Body of pancreas (tissue), 4 donors: ENCODE measurements at regions not wholly inside any gene's neighbourhood (a gene's known extent, or its start where the extent isn't known, plus 50 kb on each side); places are given as distances from the start of the nearest gene placed in this dataset.

Experiments used
- POLR2A ChIP-seq, 3 donors: fragments of 450-650 bp; IDR thresholded peaks; one replicate each; pipeline ENCODE4 v1.6.1; 2016; ENCODE audit warnings: antibody characterized with exemption in 3 of 3, mild to moderate bottlenecking in 2 of 3
- TF ChIP-seq, protein P1 (sequence below), 7 experiments: fragments of 450-650 bp in 4 of 7; fragments of 200-600 bp in 3 of 7; sonication (generic) in 3 of 7; IDR thresholded peaks; one replicate each; pipeline ENCODE4 v1.5.1; 2016 to 2019; ENCODE audit warnings: antibody characterized with exemption in 7 of 7

DNA sequence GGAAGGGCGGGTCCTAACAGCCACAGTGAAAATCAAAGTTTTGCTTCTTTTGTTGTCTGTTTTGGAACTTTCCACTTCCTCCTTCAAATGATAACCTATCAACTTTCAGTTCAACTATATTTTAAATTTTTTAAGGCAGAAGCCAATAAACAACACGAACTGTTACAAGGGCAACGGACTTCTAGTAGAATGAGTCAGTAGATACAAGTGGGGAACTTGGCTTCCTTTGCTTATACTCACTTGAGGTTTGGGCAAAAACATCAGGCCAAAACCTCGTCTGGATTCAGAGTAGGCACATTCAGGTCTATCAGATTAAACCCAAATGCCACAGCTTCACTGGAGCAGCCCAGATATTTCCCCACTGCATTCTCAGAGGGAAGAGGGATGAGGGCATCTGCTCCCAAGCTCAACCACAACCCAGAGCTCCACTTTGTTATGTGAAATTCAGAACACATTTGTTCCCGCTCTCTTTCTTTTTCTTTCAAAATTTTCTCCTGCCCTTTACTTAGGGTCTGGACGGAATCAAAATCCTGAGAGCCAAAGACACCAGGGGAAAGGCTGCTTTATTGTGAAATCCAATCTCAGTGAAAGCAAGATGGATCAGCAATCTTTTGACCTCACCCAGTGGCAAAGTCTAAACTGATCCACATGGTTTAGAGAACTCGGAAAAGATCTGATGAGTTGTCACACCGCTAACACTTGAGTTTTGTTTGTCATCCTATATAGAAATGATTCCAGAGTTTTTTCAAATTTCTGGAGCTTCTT, 152.5 kb upstream of the BTG1 start:
- TF ChIP-seq, protein P1, sequence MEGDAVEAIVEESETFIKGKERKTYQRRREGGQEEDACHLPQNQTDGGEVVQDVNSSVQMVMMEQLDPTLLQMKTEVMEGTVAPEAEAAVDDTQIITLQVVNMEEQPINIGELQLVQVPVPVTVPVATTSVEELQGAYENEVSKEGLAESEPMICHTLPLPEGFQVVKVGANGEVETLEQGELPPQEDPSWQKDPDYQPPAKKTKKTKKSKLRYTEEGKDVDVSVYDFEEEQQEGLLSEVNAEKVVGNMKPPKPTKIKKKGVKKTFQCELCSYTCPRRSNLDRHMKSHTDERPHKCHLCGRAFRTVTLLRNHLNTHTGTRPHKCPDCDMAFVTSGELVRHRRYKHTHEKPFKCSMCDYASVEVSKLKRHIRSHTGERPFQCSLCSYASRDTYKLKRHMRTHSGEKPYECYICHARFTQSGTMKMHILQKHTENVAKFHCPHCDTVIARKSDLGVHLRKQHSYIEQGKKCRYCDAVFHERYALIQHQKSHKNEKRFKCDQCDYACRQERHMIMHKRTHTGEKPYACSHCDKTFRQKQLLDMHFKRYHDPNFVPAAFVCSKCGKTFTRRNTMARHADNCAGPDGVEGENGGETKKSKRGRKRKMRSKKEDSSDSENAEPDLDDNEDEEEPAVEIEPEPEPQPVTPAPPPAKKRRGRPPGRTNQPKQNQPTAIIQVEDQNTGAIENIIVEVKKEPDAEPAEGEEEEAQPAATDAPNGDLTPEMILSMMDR (IDR thresholded peaks at IDR 0.05): no peak
- no peak for TF ChIP-seq POLR2A (IDR thresholded peaks at IDR 0.05)
